IPS-20b (cell line): ENCODE measurements at regions not wholly inside any gene's neighbourhood (a gene's known extent, or its start where the extent isn't known, plus 50 kb on each side); places are given as distances from the start of the nearest gene placed in this dataset.

Experiments
- H3K27ac ChIP-seq: one replicate; pipeline ENCODE4 v1.5.1; 2013; ENCODE audit warnings: low read length
- H3K27me3 ChIP-seq: 2 replicates; pipeline ENCODE4 v1.6.1; 2013; ENCODE audit warnings: mild to moderate bottlenecking, low read length, inconsistent platforms; ENCODE audit not compliant: insufficient read depth
- H3K36me3 ChIP-seq: 2 replicates; pipeline ENCODE4 v1.6.1; 2013; ENCODE audit warnings: low read depth, mild to moderate bottlenecking, inconsistent platforms, low read length, moderate library complexity; ENCODE audit not compliant: insufficient read depth
- H3K4me1 ChIP-seq: 2 replicates; pipeline ENCODE4 v1.6.1; 2013; ENCODE audit warnings: mild to moderate bottlenecking, control low read depth, inconsistent platforms, low read length, moderate library complexity; ENCODE audit not compliant: insufficient read depth
- H3K4me3 ChIP-seq: 2 replicates; pipeline ENCODE4 v1.5.1; 2013; ENCODE audit warnings: mild to moderate bottlenecking, low read length, inconsistent platforms
- H3K9ac ChIP-seq: 2 replicates; pipeline ENCODE4 v1.6.1; 2013; ENCODE audit warnings: low read depth, mild to moderate bottlenecking, inconsistent platforms, low read length, moderate library complexity
- H3K9me3 ChIP-seq: 2 replicates; pipeline ENCODE4 v1.6.1; 2013; ENCODE audit warnings: mild to moderate bottlenecking, low read depth, low read length, inconsistent platforms; ENCODE audit not compliant: insufficient read depth

- Histone ChIP-seq H3K27ac (no peak overlapping the region), H3K27me3 (no peaks in the 10 kb centered on the region), H3K9ac (no peak overlapping the region), H3K4me3 (no peak overlapping the region), H3K36me3 (no peaks in the 10 kb centered on the region), H3K4me1 (no peaks in the 10 kb centered on the region), H3K9me3 (no peaks in the 10 kb centered on the region)
Observed at GRCh38 chr1:221308534-221309511, 429.6 kb downstream of the HLX start.

GRCh38 chr1:221309723-221310122 lies 430.5 kb downstream of the HLX start:
- Histone ChIP-seq H3K9ac (no peak overlapping the region), H3K27ac (no peak overlapping the region), H3K4me1 (no peaks in the 10 kb centered on the region), H3K27me3 (no peaks in the 10 kb centered on the region), H3K36me3 (no peaks in the 10 kb centered on the region), H3K9me3 (no peaks in the 10 kb centered on the region), H3K4me3 (no peak overlapping the region)

GRCh38 chr1:221310180-221310579 lies 430.9 kb downstream of the HLX start:
- no peaks in the 10 kb centered on the region for H3K36me3 ChIP-seq
- H3K27ac ChIP-seq = no peak overlapping the region
- no peaks in the 10 kb centered on the region for H3K9me3 ChIP-seq
- H3K4me3 ChIP-seq = no peak overlapping the region
- no peak overlapping the region for H3K9ac ChIP-seq
- no peaks in the 10 kb centered on the region for H3K27me3 ChIP-seq
- H3K4me1 ChIP-seq = no peaks in the 10 kb centered on the region

GRCh38 chr1:221315330-221315729 lies 426.6 kb downstream of the DUSP10 start:
- no peak overlapping the region for H3K4me3 ChIP-seq
- no peaks in the 10 kb centered on the region for H3K27me3 ChIP-seq
- no peaks in the 10 kb centered on the region for H3K36me3 ChIP-seq
- H3K4me1 ChIP-seq = no peaks in the 10 kb centered on the region
- no peak overlapping the region for H3K9ac ChIP-seq
- no peaks in the 10 kb centered on the region for H3K9me3 ChIP-seq
- H3K27ac ChIP-seq = no peak overlapping the region

GRCh38 chr1:221316491-221317056 lies 425.3 kb downstream of the DUSP10 start:
- H3K27ac ChIP-seq = no peak overlapping the region
- no peaks in the 10 kb centered on the region for H3K9me3 ChIP-seq

GRCh38 chr1:221317537-221317936 lies 424.4 kb downstream of the DUSP10 start:
- Histone ChIP-seq H3K9ac (no peak overlapping the region), H3K36me3 (no peaks in the 10 kb centered on the region), H3K27me3 (no peaks in the 10 kb centered on the region), H3K9me3 (no peaks in the 10 kb centered on the region), H3K4me3 (no peak overlapping the region), H3K4me1 (no peaks in the 10 kb centered on the region), H3K27ac (no peak overlapping the region)

More at GRCh38 chr1:221316491-221317056, 425.3 kb downstream of the DUSP10 start:
- no peaks in the 10 kb centered on the region for H3K36me3 ChIP-seq
- no peak overlapping the region for H3K4me3 ChIP-seq
- H3K4me1 ChIP-seq = no peaks in the 10 kb centered on the region
- no peak overlapping the region for H3K9ac ChIP-seq
- H3K27me3 ChIP-seq = no peaks in the 10 kb centered on the region

- Histone ChIP-seq H3K4me3 (no peak overlapping the region), H3K27me3 (no peaks in the 10 kb centered on the region), H3K27ac (no peak overlapping the region), H3K4me1 (no peaks in the 10 kb centered on the region), H3K36me3 (no peaks in the 10 kb centered on the region), H3K9me3 (peaks cover 16% of the 10 kb centered on the region; the same call in 1 of the 2 replicates), H3K9ac (no peak overlapping the region)
Observed at GRCh38 chr1:221327954-221328353, 413.9 kb downstream of the DUSP10 start.

GRCh38 chr1:221328371-221328770 lies 413.5 kb downstream of the DUSP10 start:
- Histone ChIP-seq H3K27ac (no peak overlapping the region), H3K36me3 (no peaks in the 10 kb centered on the region), H3K9me3 (peaks cover 16% of the 10 kb centered on the region; the same call in 1 of the 2 replicates), H3K27me3 (no peaks in the 10 kb centered on the region), H3K4me3 (no peak overlapping the region), H3K4me1 (no peaks in the 10 kb centered on the region), H3K9ac (no peak overlapping the region)

- peaks cover 16% of the 10 kb centered on the region; the same call in 1 of the 2 replicates for H3K9me3 ChIP-seq
- no peak overlapping the region for H3K9ac ChIP-seq
- H3K27me3 ChIP-seq = no peaks in the 10 kb centered on the region
- H3K4me3 ChIP-seq = no peak overlapping the region
- H3K36me3 ChIP-seq = no peaks in the 10 kb centered on the region
- no peak overlapping the region for H3K27ac ChIP-seq
- 0 out of 2 replicates have a peak, but pooled peaks cover 4% of the 10 kb centered on the region for H3K4me1 ChIP-seq
Observed at GRCh38 chr1:221331273-221332183, 410.4 kb downstream of the DUSP10 start.

GRCh38 chr1:221334062-221334461 lies 407.8 kb downstream of the DUSP10 start:
- H3K27ac ChIP-seq = no peak overlapping the region
- H3K9ac ChIP-seq = no peak overlapping the region
- H3K4me3 ChIP-seq = no peak overlapping the region
- H3K9me3 ChIP-seq = peaks cover 16% of the 10 kb centered on the region; the same call in 1 of the 2 replicates
- no peaks in the 10 kb centered on the region for H3K27me3 ChIP-seq
- H3K36me3 ChIP-seq = no peaks in the 10 kb centered on the region
- 0 out of 2 replicates have a peak, but pooled peaks cover 4% of the 10 kb centered on the region for H3K4me1 ChIP-seq
